Gastrocnemius medialis (tissue), 4 donors: ENCODE measurements at regions not wholly inside any gene's neighbourhood (a gene's known extent, or its start where the extent isn't known, plus 50 kb on each side); places are given as distances from the start of the nearest gene placed in this dataset.

Experiments
- POLR2A ChIP-seq, 2 donors: fragments of 450-650 bp; IDR thresholded peaks; one replicate each; pipeline ENCODE4 v1.6.1; 2017; ENCODE audit warnings: antibody characterized with exemption in 2 of 2, mild to moderate bottlenecking in 2 of 2, moderate library complexity in 2 of 2
- TF ChIP-seq, protein P1 (sequence below), 5 experiments: fragments of 450-650 bp in 3 of 5; fragments of 200-600 bp in 2 of 5; sonication (generic) in 2 of 5; IDR thresholded peaks in 4 of 5; conservative IDR thresholded peaks in 1 of 5; 1 replicate in 4 of 5; 2 replicates in 1 of 5; pipeline ENCODE4 v1.5.1; 2016 to 2019; ENCODE audit warnings: antibody characterized with exemption in 5 of 5, mild to moderate bottlenecking in 3 of 5, moderate library complexity in 3 of 5

DNA sequence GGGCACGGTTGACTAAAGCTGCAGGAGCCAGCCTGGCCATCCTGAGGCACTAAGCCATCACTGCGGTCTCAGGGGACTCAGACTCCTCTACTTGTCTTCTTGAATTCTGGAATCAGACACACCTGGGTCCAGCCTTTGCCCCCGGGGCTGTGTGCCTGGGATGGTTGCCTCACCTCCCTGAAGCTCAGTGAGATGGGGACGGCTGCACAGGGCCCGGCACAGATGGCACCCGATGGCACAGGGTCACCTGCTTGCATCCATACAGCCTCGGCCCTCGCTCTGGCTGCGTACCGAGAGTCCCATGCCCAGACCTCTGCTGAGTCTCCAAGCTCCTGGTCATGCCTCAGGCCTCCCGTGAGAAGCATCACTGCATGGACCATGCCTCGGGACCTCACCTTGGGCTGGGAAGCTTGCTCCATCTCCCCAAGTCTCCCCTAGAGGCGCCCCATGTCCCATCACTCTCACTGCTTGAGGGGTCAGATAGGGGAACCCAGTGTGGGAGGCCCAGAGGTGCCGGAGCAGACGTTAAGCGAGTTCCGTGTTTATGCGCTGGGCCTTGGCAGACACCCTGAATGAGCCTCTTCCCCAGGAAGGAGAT is 316.3 kb downstream of the SEC14L1 start:
- TF ChIP-seq, protein P1, sequence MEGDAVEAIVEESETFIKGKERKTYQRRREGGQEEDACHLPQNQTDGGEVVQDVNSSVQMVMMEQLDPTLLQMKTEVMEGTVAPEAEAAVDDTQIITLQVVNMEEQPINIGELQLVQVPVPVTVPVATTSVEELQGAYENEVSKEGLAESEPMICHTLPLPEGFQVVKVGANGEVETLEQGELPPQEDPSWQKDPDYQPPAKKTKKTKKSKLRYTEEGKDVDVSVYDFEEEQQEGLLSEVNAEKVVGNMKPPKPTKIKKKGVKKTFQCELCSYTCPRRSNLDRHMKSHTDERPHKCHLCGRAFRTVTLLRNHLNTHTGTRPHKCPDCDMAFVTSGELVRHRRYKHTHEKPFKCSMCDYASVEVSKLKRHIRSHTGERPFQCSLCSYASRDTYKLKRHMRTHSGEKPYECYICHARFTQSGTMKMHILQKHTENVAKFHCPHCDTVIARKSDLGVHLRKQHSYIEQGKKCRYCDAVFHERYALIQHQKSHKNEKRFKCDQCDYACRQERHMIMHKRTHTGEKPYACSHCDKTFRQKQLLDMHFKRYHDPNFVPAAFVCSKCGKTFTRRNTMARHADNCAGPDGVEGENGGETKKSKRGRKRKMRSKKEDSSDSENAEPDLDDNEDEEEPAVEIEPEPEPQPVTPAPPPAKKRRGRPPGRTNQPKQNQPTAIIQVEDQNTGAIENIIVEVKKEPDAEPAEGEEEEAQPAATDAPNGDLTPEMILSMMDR (IDR thresholded peaks at IDR 0.05 in 4 of 5, conservative IDR thresholded peaks at IDR 0.05 in 1 of 5) = no peak
- no peak for TF ChIP-seq POLR2A (IDR thresholded peaks at IDR 0.05)
